Osteoblast (primary cell): ENCODE measurements at regions not wholly inside any gene's neighbourhood (a gene's known extent, or its start where the extent isn't known, plus 50 kb on each side); places are given as distances from the start of the nearest gene placed in this dataset.

Source experiments
- DNase-seq: peaks from one replicate; pipeline ENCODE4 v3.0.0; 2011; ENCODE audit warnings: low spot score, mixed read lengths; ENCODE audit not compliant: insufficient read length; ENCODE audit errors: missing footprints
- H2AFZ ChIP-seq: 2 replicates; pipeline ENCODE4 v1.6.0; 2011; ENCODE audit warnings: mild to moderate bottlenecking, low read length
- H3K27ac ChIP-seq: 2 replicates; pipeline ENCODE4 v1.5.1; 2011; ENCODE audit warnings: mild to moderate bottlenecking, low read depth, low read length, moderate library complexity
- H3K27me3 ChIP-seq: 2 replicates; pipeline ENCODE4 v1.6.0; 2012; ENCODE audit warnings: mild to moderate bottlenecking, control low read depth, inconsistent platforms, low read length, moderate library complexity; ENCODE audit not compliant: insufficient read depth
- H3K36me3 ChIP-seq: 2 replicates; pipeline ENCODE4 v1.5.1; 2011; ENCODE audit warnings: mild to moderate bottlenecking, low read length, control low read depth, moderate library complexity; ENCODE audit not compliant: insufficient read depth
- H3K4me1 ChIP-seq: 2 replicates; pipeline ENCODE4 v1.5.1; 2011; ENCODE audit warnings: mild to moderate bottlenecking, low read length, control low read depth, moderate library complexity; ENCODE audit not compliant: insufficient read depth
- H3K4me2 ChIP-seq: 2 replicates; pipeline ENCODE4 v1.6.0; 2011; ENCODE audit warnings: mild to moderate bottlenecking, low read length; ENCODE audit not compliant: insufficient read depth
- H3K4me3 ChIP-seq: fragments of 200-600 bp; sonication (generic); 3 replicates; pipeline ENCODE4 v1.5.1; 2012; ENCODE audit warnings: mild to moderate bottlenecking, low read length, inconsistent platforms; ENCODE audit not compliant: insufficient read depth
- H3K79me2 ChIP-seq: 2 replicates; pipeline ENCODE4 v1.6.0; 2012; ENCODE audit warnings: mild to moderate bottlenecking, low read length, control low read depth, inconsistent platforms; ENCODE audit not compliant: insufficient read depth
- H3K9me3 ChIP-seq: 2 replicates; pipeline ENCODE4 v1.5.1; 2011; ENCODE audit warnings: low read depth, low read length, control low read depth
- H4K20me1 ChIP-seq: 2 replicates; pipeline ENCODE4 v1.6.0; 2012; ENCODE audit warnings: mild to moderate bottlenecking, low read length, control low read depth; ENCODE audit not compliant: insufficient read depth
- TF ChIP-seq, protein P1 (sequence below): IDR thresholded peaks from 2 replicates; pipeline ENCODE4 v1.5.1; 2011; ENCODE audit warnings: mild to moderate bottlenecking, low read depth, low read length, moderate library complexity; ENCODE audit errors: extremely low read depth

DNA sequence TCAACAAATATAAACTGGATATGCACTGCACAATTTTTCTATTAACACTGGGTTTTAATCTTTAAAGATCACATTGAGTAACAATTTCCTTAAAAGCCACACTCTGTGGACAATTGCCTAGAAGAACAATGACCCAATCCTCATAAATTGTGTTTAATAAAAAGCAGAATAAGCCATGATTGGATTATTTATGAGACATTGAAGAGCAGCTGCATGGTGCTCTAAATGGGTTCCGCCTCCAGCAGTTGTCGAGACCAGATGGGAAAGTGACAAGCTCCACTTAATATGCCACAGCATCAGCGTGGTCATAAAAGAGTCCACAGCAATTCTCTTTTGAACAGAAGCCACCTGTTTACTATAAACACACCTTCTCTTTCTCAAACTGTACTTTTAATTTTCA is 635.2 kb upstream of the FRG1 start:
- Histone ChIP-seq H3K4me2 (no peak overlapping the region), H3K27me3 (no peaks in the 10 kb centered on the region), H3K79me2 (no peaks in the 10 kb centered on the region), H3K4me1 (no peaks in the 10 kb centered on the region), H2AFZ (no peak overlapping the region), H3K36me3 (no peaks in the 10 kb centered on the region), H3K4me3 (no peak overlapping the region), H3K9me3 (no peaks in the 10 kb centered on the region), H4K20me1 (no peaks in the 10 kb centered on the region), H3K27ac (no peak overlapping the region)
- DNase-seq = no peak
- TF ChIP-seq, protein P1, sequence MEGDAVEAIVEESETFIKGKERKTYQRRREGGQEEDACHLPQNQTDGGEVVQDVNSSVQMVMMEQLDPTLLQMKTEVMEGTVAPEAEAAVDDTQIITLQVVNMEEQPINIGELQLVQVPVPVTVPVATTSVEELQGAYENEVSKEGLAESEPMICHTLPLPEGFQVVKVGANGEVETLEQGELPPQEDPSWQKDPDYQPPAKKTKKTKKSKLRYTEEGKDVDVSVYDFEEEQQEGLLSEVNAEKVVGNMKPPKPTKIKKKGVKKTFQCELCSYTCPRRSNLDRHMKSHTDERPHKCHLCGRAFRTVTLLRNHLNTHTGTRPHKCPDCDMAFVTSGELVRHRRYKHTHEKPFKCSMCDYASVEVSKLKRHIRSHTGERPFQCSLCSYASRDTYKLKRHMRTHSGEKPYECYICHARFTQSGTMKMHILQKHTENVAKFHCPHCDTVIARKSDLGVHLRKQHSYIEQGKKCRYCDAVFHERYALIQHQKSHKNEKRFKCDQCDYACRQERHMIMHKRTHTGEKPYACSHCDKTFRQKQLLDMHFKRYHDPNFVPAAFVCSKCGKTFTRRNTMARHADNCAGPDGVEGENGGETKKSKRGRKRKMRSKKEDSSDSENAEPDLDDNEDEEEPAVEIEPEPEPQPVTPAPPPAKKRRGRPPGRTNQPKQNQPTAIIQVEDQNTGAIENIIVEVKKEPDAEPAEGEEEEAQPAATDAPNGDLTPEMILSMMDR = no peak

DNA sequence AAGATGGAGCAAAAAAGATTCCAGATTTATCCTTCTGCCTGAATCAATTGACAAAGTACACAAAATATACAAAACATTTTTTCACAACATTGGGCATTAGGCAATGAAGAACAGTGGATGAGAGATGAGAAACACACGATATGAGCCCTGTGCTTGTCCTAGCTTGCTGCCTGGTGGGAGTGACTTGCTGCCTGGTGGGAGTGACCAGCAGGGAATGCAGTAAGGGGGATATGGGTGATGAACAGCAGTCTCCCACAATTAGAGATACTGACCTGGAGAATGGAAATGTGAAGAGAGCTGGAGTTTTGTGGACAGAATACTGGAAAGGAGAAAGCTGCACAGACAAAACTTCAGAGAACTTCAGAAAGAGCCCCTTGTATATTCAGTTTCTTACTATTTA is 629.4 kb upstream of the FRG1 start:
- Histone ChIP-seq H3K27ac (no peak overlapping the region), H3K36me3 (no peaks in the 10 kb centered on the region), H2AFZ (no peak overlapping the region), H3K4me3 (no peak overlapping the region), H3K79me2 (no peaks in the 10 kb centered on the region), H3K27me3 (no peaks in the 10 kb centered on the region), H3K4me2 (no peak overlapping the region), H3K4me1 (no peaks in the 10 kb centered on the region), H4K20me1 (no peaks in the 10 kb centered on the region), H3K9me3 (no peaks in the 10 kb centered on the region)
- DNase-seq = no peak
- TF ChIP-seq, protein P1 = no peak

DNA sequence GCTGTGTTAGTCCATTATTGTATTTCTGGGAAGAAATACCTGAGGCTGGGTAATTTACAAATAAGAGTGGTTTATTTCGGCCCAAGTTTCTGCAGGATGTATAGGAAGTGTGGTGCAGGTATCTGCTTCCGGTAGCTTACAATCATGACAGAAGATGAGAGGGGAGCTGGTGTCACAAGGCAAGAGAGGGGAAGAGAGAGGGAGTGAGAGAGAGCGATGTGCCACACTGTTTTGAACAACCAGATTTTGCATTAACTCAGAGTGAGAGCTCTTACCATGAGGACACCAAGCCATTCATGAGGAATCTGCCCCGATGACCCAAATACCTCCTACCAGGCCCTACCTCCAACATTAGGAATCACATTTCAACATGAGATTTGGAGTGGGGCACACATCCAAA is 627.6 kb upstream of the FRG1 start:
- DNase-seq = no peak
- TF ChIP-seq, protein P1 = no peak
- no peak overlapping the region for H3K27ac ChIP-seq

DNA sequence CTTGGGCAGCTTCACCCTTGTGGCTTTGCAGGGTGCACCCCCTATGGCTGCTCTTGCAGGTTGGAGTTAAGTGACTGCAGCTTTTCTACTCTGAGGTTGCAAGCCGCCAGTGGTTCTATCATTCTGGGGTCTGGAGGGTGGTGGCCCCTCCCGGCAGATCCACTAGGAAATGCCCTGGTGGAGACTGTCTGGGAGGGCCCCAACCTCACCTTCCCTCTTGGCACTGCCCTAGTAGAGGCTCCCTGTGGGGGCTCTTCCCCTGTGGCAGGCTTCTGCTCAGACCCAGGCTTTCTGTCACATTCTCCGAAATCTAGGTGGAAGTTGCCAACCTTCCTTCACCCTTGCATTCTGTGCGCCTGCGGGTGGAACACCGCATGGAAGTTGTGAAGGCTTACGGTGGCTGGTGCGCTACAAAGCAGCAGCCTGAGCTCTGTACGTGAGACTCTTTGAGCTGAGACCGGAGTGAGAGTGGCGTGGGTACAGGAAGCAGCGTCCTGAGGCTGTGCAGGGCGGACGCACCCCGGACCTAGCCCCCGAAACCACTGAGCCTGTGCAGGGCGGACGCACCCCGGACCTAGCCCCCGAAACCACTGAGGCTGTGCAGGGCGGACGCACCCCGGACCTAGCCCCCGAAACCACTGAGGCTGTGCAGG is 626.7 kb upstream of the FRG1 start:
- peak; percentile 25 for DNase-seq
- Histone ChIP-seq H3K79me2 (no peaks in the 10 kb centered on the region), H2AFZ (no peak overlapping the region), H3K27me3 (no peaks in the 10 kb centered on the region), H3K9me3 (no peaks in the 10 kb centered on the region), H3K4me1 (no peaks in the 10 kb centered on the region), H3K4me2 (no peak overlapping the region), H3K36me3 (no peaks in the 10 kb centered on the region), H4K20me1 (no peaks in the 10 kb centered on the region), H3K4me3 (no peak overlapping the region), H3K27ac (no peak overlapping the region)
- TF ChIP-seq, protein P1 = no peak

More for the DNA sequence above, 627.6 kb upstream of the FRG1 start:
- Histone ChIP-seq H3K36me3 (no peaks in the 10 kb centered on the region), H3K4me1 (no peaks in the 10 kb centered on the region), H3K9me3 (no peaks in the 10 kb centered on the region), H3K27me3 (no peaks in the 10 kb centered on the region), H2AFZ (no peak overlapping the region), H3K79me2 (no peaks in the 10 kb centered on the region), H3K4me3 (no peak overlapping the region), H4K20me1 (no peaks in the 10 kb centered on the region), H3K4me2 (no peak overlapping the region)
